Prostate gland (tissue), 2 donors: ENCODE measurements at regions not wholly inside any gene's neighbourhood (a gene's known extent, or its start where the extent isn't known, plus 50 kb on each side); places are given as distances from the start of the nearest gene placed in this dataset.

Experiments
- DNase-seq: peaks from one replicate; pipeline ENCODE4 v3.0.0-alpha.2; 2019; ENCODE audit warnings: low spot score
- H3K27ac ChIP-seq, 2 donors: fragments of 200-600 bp; sonication (generic); 2 replicates each; pipeline ENCODE4 v1.5.1; 2017 to 2019
- H3K27me3 ChIP-seq: fragments of 200-600 bp; sonication (generic); replicated peaks from 2 replicates; pipeline ENCODE4 v1.5.1; 2019; ENCODE audit not compliant: insufficient read depth
- H3K36me3 ChIP-seq, 2 donors: fragments of 200-600 bp; sonication (generic); 1 replicate in 1 of 2; 2 replicates in 1 of 2; pipeline versions ENCODE4 v1.5.1 to v1.8.1; 2017 to 2019
- H3K4me1 ChIP-seq: fragments of 200-600 bp; sonication (generic); replicated peaks from 2 replicates; pipeline ENCODE4 v1.5.1; 2019
- H3K4me3 ChIP-seq, 2 donors: fragments of 200-600 bp; sonication (generic); 2 replicates each; pipeline ENCODE4 v1.5.1; 2017 to 2019
- H3K9me3 ChIP-seq: fragments of 200-600 bp; sonication (generic); 2 replicates; pipeline ENCODE4 v1.5.1; 2017
- POLR2A ChIP-seq: fragments of 450-650 bp; IDR thresholded peaks from one replicate; pipeline ENCODE4 v1.6.1; 2016; ENCODE audit warnings: antibody characterized with exemption, mild to moderate bottlenecking
- POLR2AphosphoS5 ChIP-seq: sonication (generic); formaldehyde crosslinking; IDR thresholded peaks from one replicate; pipeline ENCODE4 v1.6.1; 2017; ENCODE audit warnings: antibody characterized with exemption
- WGBS: methylation state at CpG from one replicate; pipeline ENCODE4 v1.1.5; 2018; 5-methylcytosine and 5-hydroxymethylcytosine counted together
- intact Hi-C: fragments of 100-400 bp; cut with DNase I; formaldehyde crosslinking; loops from one replicate; pipeline ENCODE4 v1.14.2; 2022
- TF ChIP-seq, protein P1 (sequence below), 4 experiments: fragments of 200-600 bp in 2 of 4; fragments of 450-650 bp in 2 of 4; sonication (generic) in 2 of 4; IDR thresholded peaks; 1 replicate in 3 of 4; 2 replicates in 1 of 4; pipeline ENCODE4 v1.5.1; 2016 to 2019; ENCODE audit warnings: antibody characterized with exemption in 4 of 4, mild to moderate bottlenecking in 2 of 4, moderate library complexity in 2 of 4

DNA sequence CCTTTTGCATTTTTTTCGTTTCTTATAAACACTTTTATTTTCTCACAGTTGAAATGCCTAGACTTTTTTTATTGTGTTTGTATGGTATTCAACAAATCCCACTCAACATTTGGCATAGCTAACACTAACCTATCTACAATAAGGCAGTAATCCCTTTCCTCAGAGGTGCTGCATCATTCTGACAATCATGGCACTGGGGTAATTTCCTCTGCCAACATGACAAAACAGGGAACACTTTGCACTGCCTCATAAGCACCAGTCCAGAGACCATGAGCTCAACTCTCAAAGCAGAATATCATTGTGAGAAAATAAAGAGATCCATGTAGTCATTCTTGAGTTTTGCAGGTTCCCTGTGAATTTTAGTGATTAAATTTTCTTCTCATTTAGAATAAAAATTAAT is 183.8 kb upstream of the INTU start:
- no peaks in the 10 kb centered on the region for H3K9me3 ChIP-seq
- DNase-seq, result no peak
- no peaks in the 10 kb centered on the region for H3K36me3 ChIP-seq
- TF ChIP-seq, protein P1, sequence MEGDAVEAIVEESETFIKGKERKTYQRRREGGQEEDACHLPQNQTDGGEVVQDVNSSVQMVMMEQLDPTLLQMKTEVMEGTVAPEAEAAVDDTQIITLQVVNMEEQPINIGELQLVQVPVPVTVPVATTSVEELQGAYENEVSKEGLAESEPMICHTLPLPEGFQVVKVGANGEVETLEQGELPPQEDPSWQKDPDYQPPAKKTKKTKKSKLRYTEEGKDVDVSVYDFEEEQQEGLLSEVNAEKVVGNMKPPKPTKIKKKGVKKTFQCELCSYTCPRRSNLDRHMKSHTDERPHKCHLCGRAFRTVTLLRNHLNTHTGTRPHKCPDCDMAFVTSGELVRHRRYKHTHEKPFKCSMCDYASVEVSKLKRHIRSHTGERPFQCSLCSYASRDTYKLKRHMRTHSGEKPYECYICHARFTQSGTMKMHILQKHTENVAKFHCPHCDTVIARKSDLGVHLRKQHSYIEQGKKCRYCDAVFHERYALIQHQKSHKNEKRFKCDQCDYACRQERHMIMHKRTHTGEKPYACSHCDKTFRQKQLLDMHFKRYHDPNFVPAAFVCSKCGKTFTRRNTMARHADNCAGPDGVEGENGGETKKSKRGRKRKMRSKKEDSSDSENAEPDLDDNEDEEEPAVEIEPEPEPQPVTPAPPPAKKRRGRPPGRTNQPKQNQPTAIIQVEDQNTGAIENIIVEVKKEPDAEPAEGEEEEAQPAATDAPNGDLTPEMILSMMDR (IDR thresholded peaks at IDR 0.05), result no peak
- TF ChIP-seq POLR2A, result no peak
- no peak for TF ChIP-seq POLR2AphosphoS5
- H3K27ac ChIP-seq, result no peak overlapping the region
- intact Hi-C loops, result no loop called here
- 83% methylated on average over 1 of the region's 1 CpG for WGBS
- no peaks in the 10 kb centered on the region for H3K4me1 ChIP-seq
- H3K27me3 ChIP-seq, result no peaks in the 10 kb centered on the region
- no peak overlapping the region for H3K4me3 ChIP-seq

DNA sequence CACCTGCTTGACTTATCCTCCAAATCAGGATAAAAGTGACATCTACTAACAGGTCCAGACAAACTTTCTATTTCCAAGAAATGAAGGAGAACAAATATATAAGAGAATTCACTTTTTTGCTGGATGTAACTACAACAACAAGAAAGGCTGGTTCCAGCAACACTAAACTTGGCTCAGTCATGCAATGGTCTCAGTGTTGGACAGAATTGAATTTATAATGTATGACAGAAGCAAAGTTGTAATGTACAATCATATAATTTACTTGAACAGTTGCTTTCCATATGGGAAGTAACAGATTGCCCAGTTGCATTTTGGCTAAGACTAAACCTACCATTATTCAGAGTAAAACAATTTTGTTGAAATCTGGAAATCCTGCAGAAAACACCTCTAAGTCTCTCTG is 183.3 kb upstream of the INTU start:
- no peak overlapping the region for H3K4me3 ChIP-seq
- no peaks in the 10 kb centered on the region for H3K36me3 ChIP-seq
- no peaks in the 10 kb centered on the region for H3K9me3 ChIP-seq
- intact Hi-C loops, result no loop called here
- no peak for DNase-seq
- H3K27me3 ChIP-seq, result no peaks in the 10 kb centered on the region
- no peak overlapping the region for H3K27ac ChIP-seq
- H3K4me1 ChIP-seq, result no peaks in the 10 kb centered on the region
- no peak for TF ChIP-seq POLR2A
- TF ChIP-seq, protein P1 (IDR thresholded peaks at IDR 0.05), result no peak
- no peak for TF ChIP-seq POLR2AphosphoS5

DNA sequence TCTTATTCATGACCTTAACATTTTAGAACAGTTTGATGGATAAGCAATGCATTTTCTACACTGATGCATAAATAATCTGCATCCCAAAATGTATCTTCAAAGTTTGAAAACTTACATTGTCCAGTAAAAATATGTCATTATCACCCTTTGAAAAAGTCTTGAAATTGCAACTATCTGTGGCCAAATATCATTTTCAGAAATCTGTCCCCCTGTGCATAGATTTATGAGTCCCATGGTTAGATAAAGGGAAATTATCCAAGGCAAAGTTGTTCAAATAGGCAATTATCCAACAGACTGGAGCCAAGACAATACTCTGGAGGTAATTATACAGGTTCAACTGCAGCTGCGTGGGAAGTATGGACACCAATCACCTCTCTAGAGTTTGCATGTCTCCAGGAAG is 182.5 kb upstream of the INTU start:
- no peak for DNase-seq
- TF ChIP-seq POLR2A, result no peak
- TF ChIP-seq POLR2AphosphoS5, result no peak
- TF ChIP-seq, protein P1 (IDR thresholded peaks at IDR 0.05), result no peak
- no peaks in the 10 kb centered on the region for H3K36me3 ChIP-seq
- H3K9me3 ChIP-seq, result no peaks in the 10 kb centered on the region
- WGBS, result 63% methylated on average over 1 of the region's 1 CpG
- H3K27me3 ChIP-seq, result no peaks in the 10 kb centered on the region
- intact Hi-C loops, result no loop called here
- no peaks in the 10 kb centered on the region for H3K4me1 ChIP-seq
- no peak overlapping the region for H3K4me3 ChIP-seq
- no peak overlapping the region for H3K27ac ChIP-seq

DNA sequence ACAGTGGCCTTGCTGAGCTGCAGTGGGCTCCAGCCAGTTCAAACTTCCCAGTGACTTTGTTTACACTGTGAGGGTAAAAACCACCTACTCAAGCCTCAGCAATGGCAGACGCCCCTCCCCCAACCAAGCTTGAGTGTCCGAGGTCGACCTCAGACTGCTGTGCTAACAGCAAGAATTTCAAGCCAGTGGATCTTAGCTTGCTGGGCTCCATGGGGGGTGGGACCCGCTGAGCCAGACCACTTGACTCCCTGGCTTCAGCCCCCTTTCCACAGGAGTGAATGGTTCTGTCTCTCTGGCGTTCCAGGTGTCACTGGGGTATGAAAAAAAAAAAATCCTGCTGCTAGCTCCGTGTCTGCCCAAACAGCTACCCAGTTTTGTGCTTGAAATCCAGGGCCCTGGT is 168.9 kb upstream of the INTU start:
- Histone ChIP-seq H3K36me3 (no peaks in the 10 kb centered on the region), H3K4me3 (no peak overlapping the region), H3K9me3 (no peaks in the 10 kb centered on the region), H3K4me1 (no peaks in the 10 kb centered on the region), H3K27ac (no peak overlapping the region), H3K27me3 (no peaks in the 10 kb centered on the region)
- TF ChIP-seq POLR2AphosphoS5, result no peak
- TF ChIP-seq, protein P1 (IDR thresholded peaks at IDR 0.05), result no peak
- no peak for TF ChIP-seq POLR2A
- DNase-seq, result no peak
- intact Hi-C loops, result no loop called here
- WGBS, result 53% methylated on average over 6 of the region's 6 CpGs

DNA sequence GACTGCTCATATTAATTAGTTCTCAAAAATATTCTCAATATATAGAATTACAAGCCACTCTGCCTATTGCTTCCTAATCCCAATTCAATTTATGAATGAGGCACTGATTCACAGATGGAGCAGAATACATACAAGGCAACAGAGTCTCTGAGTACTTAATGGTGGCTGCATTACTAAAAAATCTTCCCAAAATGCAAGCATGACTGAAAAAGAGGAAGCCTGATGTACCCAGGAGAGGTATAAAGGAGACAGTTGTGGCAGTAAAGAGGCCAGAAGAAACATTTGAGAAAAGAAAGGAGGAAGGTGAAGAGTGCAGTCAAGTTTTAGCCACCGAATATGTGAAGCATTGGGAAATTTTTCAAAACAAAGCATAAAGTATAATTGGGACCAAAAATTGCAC is 163.2 kb upstream of the INTU start:
- no peak for DNase-seq
- H3K9me3 ChIP-seq, result no peaks in the 10 kb centered on the region
- no peak overlapping the region for H3K27ac ChIP-seq
- H3K4me3 ChIP-seq, result no peak overlapping the region
- no peaks in the 10 kb centered on the region for H3K4me1 ChIP-seq
- TF ChIP-seq POLR2A (no peak), POLR2AphosphoS5 (no peak)
- TF ChIP-seq, protein P1 (IDR thresholded peaks at IDR 0.05), result no peak
- intact Hi-C loops, result no loop called here
- H3K27me3 ChIP-seq, result no peaks in the 10 kb centered on the region
- H3K36me3 ChIP-seq, result no peaks in the 10 kb centered on the region
- 87% methylated on average over 1 of the region's 1 CpG for WGBS
